Left ventricle myocardium inferior (tissue), 1 donor: ENCODE measurements at regions not wholly inside any gene's neighbourhood (a gene's known extent, or its start where the extent isn't known, plus 50 kb on each side); places are given as distances from the start of the nearest gene placed in this dataset.
A peak's percentile ranks its signal among the peaks of the same experiment; 100 is the strongest.

Source experiments
- DNase-seq: peaks from one replicate; pipeline ENCODE4 v3.0.0-alpha.2; 2020
- H3K27ac ChIP-seq: fragments of 200-600 bp; replicated peaks from 2 replicates; pipeline ENCODE4 v1.8.0; 2021
- H3K27me3 ChIP-seq: fragments of 200-600 bp; 2 replicates; pipeline ENCODE4 v1.8.0; 2021; ENCODE audit warnings: low read depth
- H3K36me3 ChIP-seq: fragments of 200-600 bp; 2 replicates; pipeline ENCODE4 v1.8.0; 2021
- H3K4me1 ChIP-seq: fragments of 200-600 bp; 2 replicates; pipeline ENCODE4 v1.8.0; 2021
- H3K4me3 ChIP-seq: fragments of 200-600 bp; 2 replicates; pipeline ENCODE4 v1.8.0; 2021; ENCODE audit warnings: mild to moderate bottlenecking, moderate library complexity
- H3K9me3 ChIP-seq: fragments of 200-600 bp; replicated peaks from 2 replicates; pipeline ENCODE4 v1.8.0; 2021
- CTCF ChIP-seq: fragments of 200-600 bp; IDR thresholded peaks from 2 replicates; pipeline ENCODE4 v1.8.0; 2021; ENCODE audit warnings: antibody characterized with exemption, mild to moderate bottlenecking, borderline replicate concordance
- intact Hi-C: fragments of 100-400 bp; cut with micrococcal nuclease; formaldehyde crosslinking; loops from one replicate; pipeline ENCODE4 v1.11.0; 2022
- donor health status: DM: no; HTN: yes; CAD: no; lungs with severe emphysema.

- Histone ChIP-seq H3K4me1 (peaks cover 6% of the 10 kb centered on the region), H3K27ac (no peak overlapping the region), H3K27me3 (peaks cover 24% of the 10 kb centered on the region), H3K4me3 (no peak overlapping the region), H3K9me3 (peaks cover 24% of the 10 kb centered on the region), H3K36me3 (no peaks in the 10 kb centered on the region)
- DNase-seq = peak; percentile 20
- intact Hi-C loops = no loop called here
- TF ChIP-seq CTCF = no peak
Measured at GRCh38 chr6:149190224-149190831, 127.2 kb upstream of the TAB2 start.

- Histone ChIP-seq H3K27ac (no peak overlapping the region), H3K4me3 (no peak overlapping the region), H3K4me1 (peaks cover 10% of the 10 kb centered on the region), H3K9me3 (peaks cover 34% of the 10 kb centered on the region), H3K27me3 (peaks cover 19% of the 10 kb centered on the region), H3K36me3 (no peaks in the 10 kb centered on the region)
- intact Hi-C loops = no loop called here
- no peak for DNase-seq
- TF ChIP-seq CTCF = no peak
Measured at GRCh38 chr6:149194820-149195558, 122.5 kb upstream of the TAB2 start.

- H3K9me3 ChIP-seq = peaks cover 41% of the 10 kb centered on the region
- H3K36me3 ChIP-seq = no peaks in the 10 kb centered on the region
- H3K27ac ChIP-seq = no peak overlapping the region
- peaks cover 8% of the 10 kb centered on the region for H3K27me3 ChIP-seq
- H3K4me3 ChIP-seq = no peak overlapping the region
- no peak for DNase-seq
- intact Hi-C loops = no loop called here
- peaks cover 10% of the 10 kb centered on the region for H3K4me1 ChIP-seq
- no peak for TF ChIP-seq CTCF
Measured at GRCh38 chr6:149196091-149196490, 121.4 kb upstream of the TAB2 start.

- no peak for DNase-seq
- intact Hi-C loops = no loop called here
Measured at GRCh38 chr6:149197482-149197881, 120.0 kb upstream of the TAB2 start.

GRCh38 chr6:149198265-149198664 lies 119.2 kb upstream of the TAB2 start:
- no peak for DNase-seq
- intact Hi-C loops = no loop called here
- peaks cover 10% of the 10 kb centered on the region for H3K4me1 ChIP-seq
- peaks cover 1% of the 10 kb centered on the region for H3K27me3 ChIP-seq
- H3K9me3 ChIP-seq = peaks cover 41% of the 10 kb centered on the region
- no peak for TF ChIP-seq CTCF
- H3K27ac ChIP-seq = no peak overlapping the region
- H3K36me3 ChIP-seq = no peaks in the 10 kb centered on the region
- no peak overlapping the region for H3K4me3 ChIP-seq

More at GRCh38 chr6:149197482-149197881, 120.0 kb upstream of the TAB2 start:
- H3K9me3 ChIP-seq = peaks cover 41% of the 10 kb centered on the region
- H3K27ac ChIP-seq = no peak overlapping the region
- H3K4me1 ChIP-seq = peaks cover 10% of the 10 kb centered on the region
- H3K4me3 ChIP-seq = no peak overlapping the region
- no peaks in the 10 kb centered on the region for H3K36me3 ChIP-seq
- H3K27me3 ChIP-seq = peaks cover 8% of the 10 kb centered on the region
- no peak for TF ChIP-seq CTCF
